NCI-H2227 (cell line): ENCODE measurements at regions not wholly inside any gene's neighbourhood (a gene's known extent, or its start where the extent isn't known, plus 50 kb on each side); places are given as distances from the start of the nearest gene placed in this dataset.

Experiments used
- DNase-seq: peaks from one replicate; lab custom pipeline; 2025; ENCODE audit not compliant: unreplicated experiment; lab: John Stamatoyannopoulos, UW

DNA sequence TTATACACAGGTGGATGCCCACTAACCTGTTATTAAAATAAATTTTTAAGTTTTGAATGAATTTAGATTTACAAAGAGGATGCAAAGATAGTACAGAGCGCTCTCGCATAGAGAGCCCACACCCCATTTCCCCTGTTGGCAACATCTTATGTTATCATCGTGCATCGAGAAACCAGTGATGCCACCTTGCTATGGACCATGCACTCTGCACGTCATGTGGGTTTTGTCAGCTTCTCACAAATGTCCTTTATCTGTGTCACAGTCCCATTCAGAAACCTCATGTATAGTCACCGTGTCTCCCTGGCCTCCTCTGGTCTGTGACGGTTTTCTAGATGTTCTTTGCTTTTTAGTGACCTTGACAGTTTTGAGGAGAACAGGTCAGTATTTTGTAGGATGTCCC, 60.0 kb downstream of the ING1 start:
- DNase-seq = no peak

GRCh38 chr13:110774051-110774450, 60.6 kb downstream of the ING1 start:
- DNase-seq = no peak

DNA sequence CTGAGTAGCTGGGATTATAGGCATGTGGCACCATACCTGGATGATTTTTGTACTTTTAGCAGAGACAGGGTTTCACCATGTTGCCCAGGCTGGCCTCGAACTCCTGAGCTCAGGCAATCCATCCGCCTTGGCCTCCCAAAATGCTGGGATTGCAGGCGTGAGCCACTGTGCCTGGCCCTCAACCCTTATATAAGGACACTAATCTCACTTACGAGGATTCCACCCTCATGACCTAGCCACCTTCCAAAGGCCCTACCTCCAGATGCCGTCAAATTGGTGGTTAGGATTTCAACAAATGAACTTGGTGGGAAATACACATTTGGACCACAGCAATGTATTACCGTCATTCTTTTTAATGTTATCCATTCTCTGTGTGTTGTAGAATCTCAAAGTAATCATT, 61.0 kb downstream of the ING1 start:
- DNase-seq = no peak

GRCh38 chr13:110775576-110775975, 62.1 kb downstream of the ING1 start:
- no peak for DNase-seq

GRCh38 chr13:110777251-110777820, 63.8 kb downstream of the ING1 start:
- no peak for DNase-seq

- DNase-seq = no peak
These were observed 65.5 kb downstream of the ING1 start for GRCh38 chr13:110779022-110779421.

GRCh38 chr13:110780422-110780821, 66.9 kb downstream of the ING1 start:
- no peak for DNase-seq

DNA sequence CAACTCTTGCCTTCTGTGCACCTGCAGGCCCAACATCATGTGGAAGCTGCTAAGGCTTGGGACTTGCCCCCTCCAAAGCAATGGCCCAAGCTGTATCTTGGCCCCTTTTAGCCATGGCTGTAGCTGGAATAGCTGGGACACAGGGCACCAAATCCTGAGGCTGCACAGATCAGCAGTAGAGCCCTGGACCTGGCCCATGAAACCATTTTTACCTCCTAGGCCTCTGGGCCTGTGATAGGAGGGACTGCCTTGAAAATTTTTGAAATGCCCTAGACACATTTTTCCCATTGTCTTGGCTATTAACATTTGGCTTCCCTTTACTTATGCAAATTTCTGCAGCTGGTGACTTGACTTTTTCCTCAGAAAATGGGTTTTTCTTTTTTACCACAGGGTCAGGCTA, 68.7 kb downstream of the ING1 start:
- no peak for DNase-seq

DNA sequence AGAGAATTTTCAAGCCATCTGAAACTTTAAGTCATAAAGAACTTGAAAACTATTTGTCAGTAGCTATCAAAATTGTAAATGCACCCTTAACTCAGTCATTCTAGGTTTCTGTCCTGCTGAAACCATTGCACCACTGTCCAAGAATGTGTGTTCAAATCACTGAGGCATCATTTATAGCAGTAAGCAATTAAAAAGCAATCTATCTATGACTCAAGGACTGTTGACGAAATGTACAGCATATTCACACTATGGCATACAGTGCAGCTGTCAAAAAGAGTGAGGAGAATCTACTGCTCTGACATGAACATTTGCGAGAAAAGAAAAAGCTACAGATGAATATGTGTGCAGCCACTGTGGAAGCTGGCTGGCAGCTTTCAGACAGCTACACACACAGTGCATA, 71.2 kb downstream of the ING1 start:
- DNase-seq = no peak

GRCh38 chr13:110788778-110789177, 75.3 kb downstream of the ING1 start:
- DNase-seq = no peak

- DNase-seq = no peak
These were observed 76.4 kb downstream of the ING1 start for GRCh38 chr13:110789871-110790270.

- no peak for DNase-seq
These were observed 76.9 kb downstream of the ING1 start for GRCh38 chr13:110790371-110790770.

DNA sequence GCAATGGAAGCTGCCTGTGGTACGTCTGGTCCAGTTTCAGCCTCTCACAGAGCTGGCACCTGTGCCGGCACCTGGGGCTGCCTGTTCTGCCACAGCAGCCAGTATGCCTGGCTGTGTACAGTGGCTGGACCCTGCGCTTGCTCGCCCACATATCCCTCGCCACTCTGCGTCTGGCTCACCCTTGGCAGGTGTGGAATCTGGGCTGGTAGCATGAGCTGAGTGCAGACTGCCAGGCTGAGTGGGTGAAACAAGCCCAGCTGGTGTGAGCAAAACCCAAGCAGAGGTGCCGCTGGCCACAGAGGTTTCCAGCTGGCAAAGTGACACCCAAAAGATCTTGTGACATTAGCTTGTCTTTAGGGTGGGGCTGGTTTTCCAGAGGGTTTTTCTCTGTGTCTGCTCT, 80.7 kb downstream of the ING1 start:
- DNase-seq = no peak

- DNase-seq = no peak
These were observed 83.9 kb downstream of the ING1 start for GRCh38 chr13:110797230-110797877.

GRCh38 chr13:110798081-110798994, 84.8 kb downstream of the ING1 start:
- DNase-seq = no peak

- no peak for DNase-seq
These were observed 86.0 kb downstream of the ING1 start for GRCh38 chr13:110799246-110800236.

GRCh38 chr13:110801044-110801443, 87.5 kb downstream of the ING1 start:
- DNase-seq = peak; percentile 5

DNA sequence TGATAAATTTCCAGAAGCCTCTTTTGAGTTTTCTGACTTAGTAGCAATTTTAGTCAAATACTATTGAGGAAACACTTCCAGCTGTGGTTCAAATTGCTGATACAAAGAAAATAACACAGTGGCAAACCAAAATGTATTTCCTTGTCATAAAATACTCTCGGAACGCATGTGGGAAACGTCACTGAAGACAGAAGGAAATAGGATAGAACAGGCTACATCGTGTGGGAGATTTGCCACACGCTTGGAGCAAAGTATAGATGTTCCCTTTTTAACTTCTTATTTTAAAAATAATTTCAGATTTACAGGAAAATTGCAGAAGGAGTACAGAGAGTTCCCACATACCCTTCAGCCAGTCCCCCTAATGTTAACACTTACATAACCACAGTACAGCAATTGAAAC, 88.8 kb downstream of the ING1 start:
- DNase-seq = no peak

GRCh38 chr13:110806636-110807035, 93.1 kb downstream of the ING1 start:
- no peak for DNase-seq

DNA sequence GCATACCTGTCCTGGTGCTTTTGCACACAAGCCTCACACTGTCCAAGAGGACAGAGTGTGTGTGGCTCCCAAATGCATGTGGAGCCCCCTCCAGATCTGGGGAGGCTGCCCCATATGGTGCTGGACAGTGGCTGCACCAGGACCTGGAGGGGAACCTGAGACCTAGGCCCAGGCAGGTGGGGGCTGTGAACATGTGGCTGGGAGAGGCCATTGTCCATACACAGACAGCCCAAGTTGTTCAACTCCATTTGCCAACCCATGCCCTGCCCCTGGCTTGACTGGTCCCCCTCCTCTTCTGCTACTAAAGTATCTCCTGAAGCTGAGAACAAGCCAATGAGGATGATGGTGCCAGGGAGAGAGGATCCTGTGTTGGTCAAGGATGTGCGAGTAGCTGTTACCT, 94.0 kb downstream of the ING1 start:
- DNase-seq = no peak

GRCh38 chr13:110808138-110808537, 94.6 kb downstream of the ING1 start:
- DNase-seq = no peak
